Mesendoderm (in vitro differentiated cells): ENCODE measurements at regions not wholly inside any gene's neighbourhood (a gene's known extent, or its start where the extent isn't known, plus 50 kb on each side); places are given as distances from the start of the nearest gene placed in this dataset.

Experiments
- DNase-seq: peaks from one replicate; pipeline ENCODE4 v3.0.0; 2013
- H2AK5ac ChIP-seq: 2 replicates; pipeline ENCODE4 v1.6.1; 2013; ENCODE audit warnings: low read length, inconsistent platforms
- H2BK120ac ChIP-seq: 2 replicates; pipeline ENCODE4 v1.6.1; 2013; ENCODE audit warnings: low read depth, mild to moderate bottlenecking, low read length, moderate library complexity, mixed read lengths
- H2BK15ac ChIP-seq: replicated peaks from 2 replicates; pipeline ENCODE4 v1.6.1; 2013; ENCODE audit warnings: low read depth, mild to moderate bottlenecking, moderate library complexity
- H2BK5ac ChIP-seq: 2 replicates; pipeline ENCODE4 v1.6.1; 2013; ENCODE audit warnings: low read length, inconsistent platforms
- H3K18ac ChIP-seq: 2 replicates; pipeline ENCODE4 v1.6.1; 2013; ENCODE audit warnings: mild to moderate bottlenecking, low read length, mixed read lengths
- H3K23ac ChIP-seq: one replicate; pipeline ENCODE4 v1.6.1; 2013; ENCODE audit warnings: low read length
- H3K27ac ChIP-seq: 2 replicates; pipeline ENCODE4 v1.5.1; 2013; ENCODE audit warnings: low read depth, mild to moderate bottlenecking, inconsistent platforms, low read length, moderate library complexity
- H3K27me3 ChIP-seq: 2 replicates; pipeline ENCODE4 v1.6.1; 2013; ENCODE audit warnings: low read length, control low read depth, mild to moderate bottlenecking, inconsistent platforms; ENCODE audit not compliant: insufficient read depth, poor library complexity
- H3K36me3 ChIP-seq: 2 replicates; pipeline ENCODE4 v1.6.1; 2013; ENCODE audit warnings: low read length, inconsistent platforms; ENCODE audit not compliant: control insufficient read depth, insufficient read depth
- H3K4ac ChIP-seq: one replicate; pipeline ENCODE4 v1.6.1; 2013; ENCODE audit warnings: low read depth, mild to moderate bottlenecking, low read length, moderate library complexity
- H3K4me1 ChIP-seq: 2 replicates; pipeline ENCODE4 v1.6.1; 2013; ENCODE audit warnings: low read depth, low read length, inconsistent platforms; ENCODE audit not compliant: control insufficient read depth
- H3K4me2 ChIP-seq: 2 replicates; pipeline ENCODE4 v1.6.1; 2013; ENCODE audit warnings: low read length
- H3K4me3 ChIP-seq: 2 replicates; pipeline ENCODE4 v1.5.1; 2013; ENCODE audit warnings: mild to moderate bottlenecking, low read length
- H3K56ac ChIP-seq: one replicate; pipeline ENCODE4 v1.6.1; 2013; ENCODE audit warnings: low read length
- H3K79me1 ChIP-seq: 2 replicates; pipeline ENCODE4 v1.6.1; 2013; ENCODE audit warnings: low read length, inconsistent platforms
- H3K79me2 ChIP-seq: 2 replicates; pipeline ENCODE4 v1.6.1; 2013; ENCODE audit warnings: mild to moderate bottlenecking, low read length; ENCODE audit not compliant: control insufficient read depth, insufficient read depth
- H3K9ac ChIP-seq: 2 replicates; pipeline ENCODE4 v1.6.1; 2013; ENCODE audit warnings: low read length, inconsistent platforms
- H4K5ac ChIP-seq: one replicate; pipeline ENCODE4 v1.6.1; 2013; ENCODE audit warnings: low read length
- H4K8ac ChIP-seq: one replicate; pipeline ENCODE4 v1.6.1; 2013; ENCODE audit warnings: low read depth, mild to moderate bottlenecking, control low read depth, low read length, moderate library complexity
- WGBS: extraction: QIAGEN DNeasy Blood & Tissue Kit; methylation state at CpG from one replicate; pipeline ENCODE4 v1.1.7; 2013; ENCODE audit warnings: low lambda C conversion rate, missing lambda C conversion rate; ENCODE audit not compliant: insufficient coverage; ENCODE audit errors: extremely low coverage; 5-methylcytosine and 5-hydroxymethylcytosine counted together

DNA sequence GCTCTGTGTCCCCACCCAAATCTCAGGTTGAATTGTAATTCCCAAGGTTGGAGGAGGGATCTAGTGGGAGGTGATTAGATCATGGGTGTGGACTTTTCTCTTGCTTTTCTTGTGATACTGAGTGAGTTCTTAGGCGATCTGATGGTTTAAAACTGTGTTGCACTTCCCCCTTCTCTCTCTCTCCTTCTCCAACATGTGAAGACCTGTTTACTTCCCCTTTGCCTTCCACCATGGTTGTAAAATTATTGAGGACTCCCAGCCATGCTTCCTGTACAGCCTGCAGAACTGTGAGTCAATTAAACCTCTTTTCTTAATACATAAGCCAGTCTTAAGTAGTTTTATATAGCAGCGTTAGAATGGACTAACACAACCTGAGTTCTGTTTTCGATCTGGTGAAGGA, 738.2 kb downstream of the ARAP2 start:
- no peak overlapping the region for H3K4ac ChIP-seq
- no peaks in the 10 kb centered on the region for H3K36me3 ChIP-seq
- H4K8ac ChIP-seq = no peak overlapping the region
- H2BK5ac ChIP-seq = no peak overlapping the region
- no peaks in the 10 kb centered on the region for H3K79me1 ChIP-seq
- H3K23ac ChIP-seq = no peak overlapping the region
- H2AK5ac ChIP-seq = no peak overlapping the region
- no peaks in the 10 kb centered on the region for H3K4me1 ChIP-seq
- no peak overlapping the region for H3K9ac ChIP-seq
- H4K5ac ChIP-seq = no peak overlapping the region
- no peak overlapping the region for H3K27ac ChIP-seq
- no peak overlapping the region for H3K4me2 ChIP-seq
- no peaks in the 10 kb centered on the region for H3K27me3 ChIP-seq
- no peak overlapping the region for H3K4me3 ChIP-seq
- H3K79me2 ChIP-seq = no peaks in the 10 kb centered on the region
- DNase-seq = no peak
- no peak overlapping the region for H2BK15ac ChIP-seq
- no peak overlapping the region for H2BK120ac ChIP-seq
- no peak overlapping the region for H3K56ac ChIP-seq
- WGBS = no CpG with 5 or more reads among the region's 3 CpGs
- no peak overlapping the region for H3K18ac ChIP-seq

DNA sequence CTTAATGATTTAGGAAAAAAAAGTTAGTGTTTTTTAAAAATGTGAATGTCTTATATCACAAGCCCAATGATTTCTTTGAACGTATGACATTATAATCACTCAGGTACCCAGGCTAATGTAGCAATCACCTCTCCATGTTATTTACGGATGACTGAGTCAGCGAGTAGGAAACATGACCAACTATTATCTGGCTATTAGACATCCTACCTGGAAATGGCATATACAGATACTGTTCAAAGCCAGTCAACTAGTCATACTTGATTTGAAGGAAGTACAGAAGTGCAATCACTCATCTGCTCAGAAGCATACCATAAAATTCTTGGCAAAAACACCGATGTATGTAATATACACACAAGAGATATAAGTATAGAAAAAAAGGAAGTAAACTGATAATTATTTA, 732.5 kb downstream of the ARAP2 start:
- Histone ChIP-seq H2BK120ac (no peak overlapping the region), H3K4ac (no peak overlapping the region), H2AK5ac (no peak overlapping the region), H2BK15ac (no peak overlapping the region), H3K4me2 (no peak overlapping the region), H3K56ac (no peak overlapping the region), H3K4me1 (no peaks in the 10 kb centered on the region), H3K79me2 (no peaks in the 10 kb centered on the region), H3K27me3 (no peaks in the 10 kb centered on the region), H3K18ac (no peak overlapping the region), H4K8ac (no peak overlapping the region), H3K36me3 (no peaks in the 10 kb centered on the region), H4K5ac (no peak overlapping the region), H3K27ac (no peak overlapping the region), H3K79me1 (no peaks in the 10 kb centered on the region), H3K4me3 (no peak overlapping the region), H3K23ac (no peak overlapping the region), H3K9ac (no peak overlapping the region), H2BK5ac (no peak overlapping the region)
- no CpG with 5 or more reads among the region's 4 CpGs for whole genome bisulfite sequencing
- no peak for DNase-seq

DNA sequence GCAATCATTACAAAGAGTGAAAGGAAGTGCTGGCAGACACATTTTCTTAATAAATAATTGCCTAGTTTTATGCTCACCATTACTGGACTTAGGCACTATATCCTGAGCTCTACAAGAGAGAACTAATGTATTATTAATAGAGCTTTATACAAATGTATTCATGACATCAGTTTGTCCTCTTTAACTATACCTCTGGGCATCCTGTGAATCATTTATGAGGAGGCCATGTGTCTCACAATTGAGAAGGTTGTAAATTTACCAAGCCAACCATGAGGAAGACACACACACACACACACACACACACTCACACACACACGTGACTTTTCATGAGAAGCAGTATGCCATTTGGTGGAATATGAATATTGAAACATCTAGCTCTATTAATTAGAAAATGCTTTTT, 728.2 kb downstream of the ARAP2 start:
- H2AK5ac ChIP-seq = no peak overlapping the region
- H3K79me2 ChIP-seq = no peaks in the 10 kb centered on the region
- H3K27ac ChIP-seq = no peak overlapping the region
- WGBS = no CpG with 5 or more reads among the region's 1 CpG
- H3K36me3 ChIP-seq = no peaks in the 10 kb centered on the region
- H3K9ac ChIP-seq = no peak overlapping the region
- H3K79me1 ChIP-seq = no peaks in the 10 kb centered on the region
- H3K4ac ChIP-seq = no peak overlapping the region
- H4K8ac ChIP-seq = no peak overlapping the region
- no peak overlapping the region for H3K23ac ChIP-seq
- H2BK5ac ChIP-seq = no peak overlapping the region
- H2BK15ac ChIP-seq = no peak overlapping the region
- no peak overlapping the region for H4K5ac ChIP-seq
- no peak overlapping the region for H3K56ac ChIP-seq
- H2BK120ac ChIP-seq = no peak overlapping the region
- no peak overlapping the region for H3K18ac ChIP-seq
- H3K4me2 ChIP-seq = no peak overlapping the region
- DNase-seq = no peak
- no peak overlapping the region for H3K4me3 ChIP-seq
- no peaks in the 10 kb centered on the region for H3K27me3 ChIP-seq
- H3K4me1 ChIP-seq = no peaks in the 10 kb centered on the region

DNA sequence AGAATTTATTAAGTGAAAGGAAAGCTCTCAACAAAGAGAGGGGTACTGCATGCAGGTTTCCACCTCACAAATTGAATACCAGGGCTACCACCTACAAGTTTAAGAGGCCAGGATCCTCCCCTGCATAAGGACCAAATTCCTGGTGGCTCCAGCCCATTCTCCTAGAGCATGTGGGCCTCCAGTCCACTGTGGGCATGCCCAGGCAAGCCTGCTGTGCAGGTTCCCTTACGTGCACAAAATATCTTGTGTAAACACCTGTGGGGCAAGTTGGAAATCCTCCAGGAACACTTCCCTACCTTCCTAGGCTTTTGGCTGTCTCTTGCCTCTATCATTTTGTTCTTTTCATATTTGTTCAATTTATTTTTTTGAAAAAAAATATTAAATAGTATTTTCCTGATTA, 724.3 kb downstream of the ARAP2 start:
- H3K27ac ChIP-seq = no peak overlapping the region
- no peak overlapping the region for H2AK5ac ChIP-seq
- WGBS = no CpG with 5 or more reads among the region's 1 CpG

DNA sequence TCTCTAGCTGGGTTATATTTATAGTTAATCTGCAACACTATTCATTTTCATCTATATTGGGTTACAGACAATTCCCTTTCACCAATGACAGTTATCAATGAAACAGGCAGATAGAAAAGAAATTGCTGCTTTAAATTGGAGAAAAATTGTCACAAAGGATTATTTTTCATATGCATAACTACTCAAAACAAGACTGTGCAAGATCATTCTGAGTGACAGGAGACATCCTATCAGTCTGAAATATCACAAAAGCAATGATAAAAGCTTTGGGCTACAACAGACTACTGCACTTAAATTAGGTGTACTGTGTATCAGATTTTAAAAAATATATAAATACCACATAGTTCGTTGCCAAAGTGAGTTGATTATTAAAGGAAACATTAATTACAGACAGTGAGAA, 722.6 kb downstream of the ARAP2 start:
- no peak overlapping the region for H4K8ac ChIP-seq
- no peak for DNase-seq
- H2BK120ac ChIP-seq = no peak overlapping the region
- WGBS = no CpG with 5 or more reads among the region's 1 CpG
- H3K4me3 ChIP-seq = no peak overlapping the region
- H3K27ac ChIP-seq = no peak overlapping the region
- no peak overlapping the region for H3K23ac ChIP-seq
- H3K56ac ChIP-seq = no peak overlapping the region
- no peak overlapping the region for H2BK15ac ChIP-seq
- H3K79me2 ChIP-seq = no peaks in the 10 kb centered on the region
- H3K18ac ChIP-seq = no peak overlapping the region
- H3K4ac ChIP-seq = no peak overlapping the region
- no peak overlapping the region for H4K5ac ChIP-seq
- H2BK5ac ChIP-seq = no peak overlapping the region
- H3K4me1 ChIP-seq = no peaks in the 10 kb centered on the region
- H2AK5ac ChIP-seq = no peak overlapping the region
- no peaks in the 10 kb centered on the region for H3K27me3 ChIP-seq
- no peaks in the 10 kb centered on the region for H3K36me3 ChIP-seq
- no peak overlapping the region for H3K9ac ChIP-seq
- no peaks in the 10 kb centered on the region for H3K79me1 ChIP-seq
- no peak overlapping the region for H3K4me2 ChIP-seq

More for the DNA sequence above, 724.3 kb downstream of the ARAP2 start:
- H3K23ac ChIP-seq = no peak overlapping the region
- no peak overlapping the region for H3K4me2 ChIP-seq
- H3K27me3 ChIP-seq = no peaks in the 10 kb centered on the region
- H2BK15ac ChIP-seq = no peak overlapping the region
- no peak overlapping the region for H3K9ac ChIP-seq
- no peak overlapping the region for H3K4me3 ChIP-seq
- H3K36me3 ChIP-seq = no peaks in the 10 kb centered on the region
- H4K5ac ChIP-seq = no peak overlapping the region
- H3K18ac ChIP-seq = no peak overlapping the region
- H3K4me1 ChIP-seq = no peaks in the 10 kb centered on the region
- peak overlapping the region; percentile 55 for H3K4ac ChIP-seq
- DNase-seq = no peak
- H3K79me1 ChIP-seq = no peaks in the 10 kb centered on the region
- no peak overlapping the region for H2BK120ac ChIP-seq
- H2BK5ac ChIP-seq = no peak overlapping the region
- H4K8ac ChIP-seq = no peak overlapping the region
- H3K79me2 ChIP-seq = no peaks in the 10 kb centered on the region
- H3K56ac ChIP-seq = no peak overlapping the region

DNA sequence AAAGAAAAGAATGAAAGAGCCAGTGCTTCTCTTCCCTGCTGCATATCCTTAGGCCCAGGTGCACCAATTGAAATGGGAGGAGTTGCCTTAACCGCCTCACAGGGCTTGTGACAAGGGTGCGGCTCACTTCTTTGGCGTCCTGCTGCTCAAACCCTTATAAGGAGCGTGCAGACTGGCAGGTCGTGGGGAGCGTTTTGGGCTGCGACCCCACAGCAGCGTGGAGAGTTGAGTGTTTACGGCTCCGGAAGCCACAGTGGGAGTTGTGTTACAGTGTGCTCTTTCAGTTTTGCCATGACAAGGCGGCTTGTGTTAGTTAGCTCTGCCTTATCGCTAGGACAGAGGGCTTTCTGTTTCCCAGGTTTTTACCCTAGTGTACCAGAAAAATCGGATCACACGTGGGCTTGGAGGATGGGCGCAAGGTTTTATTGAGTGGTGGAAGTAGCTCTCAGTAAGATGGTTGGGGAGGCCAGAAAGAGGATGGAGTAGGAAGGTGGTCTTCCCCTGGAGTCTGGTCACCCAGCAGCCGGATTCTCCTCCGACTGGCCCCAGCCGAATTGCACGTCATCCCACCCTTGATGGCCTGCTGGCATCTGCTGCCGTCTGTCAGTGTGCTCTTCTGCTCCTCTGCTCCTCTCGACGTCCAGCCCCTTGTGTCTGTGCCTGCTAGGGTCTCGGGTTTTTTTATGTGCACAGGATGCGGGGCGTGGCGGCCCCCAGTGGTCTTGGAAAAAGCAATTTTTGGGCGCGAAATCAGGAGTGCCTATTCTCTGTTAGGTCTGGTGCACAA, 718.9 kb downstream of the ARAP2 start:
- no peak overlapping the region for H2BK120ac ChIP-seq
- H2BK5ac ChIP-seq = no peak overlapping the region
- no peaks in the 10 kb centered on the region for H3K4me1 ChIP-seq
- H2AK5ac ChIP-seq = no peak overlapping the region
- no peaks in the 10 kb centered on the region for H3K36me3 ChIP-seq
- H3K79me1 ChIP-seq = no peaks in the 10 kb centered on the region
- no peak overlapping the region for H3K27ac ChIP-seq
- H2BK15ac ChIP-seq = no peak overlapping the region
- H3K9ac ChIP-seq = no peak overlapping the region
- no peaks in the 10 kb centered on the region for H3K79me2 ChIP-seq
- no peak overlapping the region for H3K4me3 ChIP-seq
- no peak overlapping the region for H3K56ac ChIP-seq
- no peak overlapping the region for H4K8ac ChIP-seq
- H3K4me2 ChIP-seq = no peak overlapping the region
- no peak overlapping the region for H3K4ac ChIP-seq
- H3K27me3 ChIP-seq = no peaks in the 10 kb centered on the region
- DNase-seq = peak; percentile 10
- H3K23ac ChIP-seq = no peak overlapping the region
- no CpG with 5 or more reads among the region's 28 CpGs for WGBS
- H3K18ac ChIP-seq = no peak overlapping the region
- H4K5ac ChIP-seq = no peak overlapping the region
